SK-N-SH (cell line): ENCODE measurements at regions not wholly inside any gene's neighbourhood (a gene's known extent, or its start where the extent isn't known, plus 50 kb on each side); places are given as distances from the start of the nearest gene placed in this dataset.

Experiments used
- CTCF ChIA-PET: fragments of 300-600, 350-600 bp; formaldehyde crosslinking; extraction: SDS; loops from one replicate; lab custom pipeline; 2021; lab: Yijun Ruan, JAX
- POLR2A ChIA-PET: fragments of 350-600 bp; sonication (Branson Sonifier 250); formaldehyde crosslinking; extraction: SDS; loops from one replicate; lab custom pipeline; 2020; ENCODE audit warnings: antibody characterized with exemption, inconsistent platforms; lab: Yijun Ruan, JAX
- DNase-seq: peaks from one replicate; pipeline ENCODE4 v3.0.0; 2012
- H2AFZ ChIP-seq: fragments of 200-600 bp; sonication (generic); 2 replicates; pipeline ENCODE4 v1.8.1; 2016; ENCODE audit warnings: antibody characterized with exemption, mild to moderate bottlenecking, low read depth
- H3F3A ChIP-seq: fragments of 200-600 bp; sonication (generic); replicated peaks from 2 replicates; pipeline ENCODE3; 2016; ENCODE audit warnings: antibody characterized with exemption, mild to moderate bottlenecking; ENCODE audit not compliant: insufficient read depth
- H3K27ac ChIP-seq, 2 experiments: fragments of 200-500 bp in 1 of 2; fragments of 200-600 bp in 1 of 2; sonication (Bioruptor generic) in 1 of 2; sonication (generic), shearing (Covaris generic) in 1 of 2; 2 replicates each; pipeline versions ENCODE4 v1.5.1 to v1.6.1; 2014 to 2016; ENCODE audit warnings: low read depth in 2 of 2, inconsistent platforms in 1 of 2, low read length in 1 of 2, mild to moderate bottlenecking in 1 of 2, mixed read lengths in 1 of 2
- H3K27me3 ChIP-seq: fragments of 200-600 bp; sonication (generic), shearing (Covaris generic); 2 replicates; pipeline ENCODE4 v1.6.1; 2016; ENCODE audit warnings: mixed run types; ENCODE audit not compliant: insufficient read depth
- H3K36me3 ChIP-seq, 2 experiments: fragments of 200-500 bp in 1 of 2; fragments of 200-600 bp in 1 of 2; sonication (Bioruptor generic) in 1 of 2; sonication (generic) in 1 of 2; replicated peaks in 1 of 2; 2 replicates each; pipeline versions ENCODE3 to v1.5.1; 2014 to 2016; ENCODE audit warnings: low read length in 1 of 2, mild to moderate bottlenecking in 1 of 2; ENCODE audit not compliant: insufficient read depth in 2 of 2, control insufficient read depth in 1 of 2
- H3K4me1 ChIP-seq, 2 experiments: fragments of 200-500 bp in 1 of 2; fragments of 200-600 bp in 1 of 2; sonication (Bioruptor generic) in 1 of 2; sonication (generic), shearing (Covaris generic) in 1 of 2; 2 replicates each; pipeline versions ENCODE4 v1.5.1 to v1.6.1; 2014 to 2016; ENCODE audit warnings: low read depth in 1 of 2, low read length in 1 of 2, mixed run types in 1 of 2; ENCODE audit not compliant: insufficient read depth in 2 of 2, control insufficient read depth in 1 of 2
- H3K4me2 ChIP-seq: fragments of 200-600 bp; sonication (generic), shearing (Covaris generic); 2 replicates; pipeline ENCODE4 v1.6.1; 2017; ENCODE audit warnings: mixed run types
- H3K4me3 ChIP-seq, 2 experiments: fragments of 200-500 bp in 1 of 2; fragments of 200-600 bp in 1 of 2; sonication (Bioruptor generic) in 1 of 2; sonication (generic), shearing (Covaris generic) in 1 of 2; 2 replicates each; pipeline versions ENCODE4 v1.5.1 to v1.8.1; 2014 to 2016; ENCODE audit warnings: low read depth in 2 of 2, inconsistent platforms in 1 of 2, low read length in 1 of 2, mild to moderate bottlenecking in 1 of 2, mixed read lengths in 1 of 2, moderate library complexity in 1 of 2
- H3K79me2 ChIP-seq: fragments of 200-600 bp; sonication (generic); 2 replicates; pipeline ENCODE4 v1.8.1; 2017; ENCODE audit warnings: mild to moderate bottlenecking; ENCODE audit not compliant: insufficient read depth
- H3K9ac ChIP-seq: fragments of 200-600 bp; sonication (generic); 2 replicates; pipeline ENCODE4 v1.6.1; 2017; ENCODE audit warnings: mixed run types
- H3K9me2 ChIP-seq: fragments of 200-600 bp; sonication (generic); 2 replicates; pipeline ENCODE4 v1.6.1; 2017; ENCODE audit warnings: mixed run types
- H3K9me3 ChIP-seq: fragments of 200-600 bp; sonication (generic); 2 replicates; pipeline ENCODE4 v1.6.1; 2017; ENCODE audit warnings: mixed run types, mild to moderate bottlenecking, moderate library complexity
- H4K20me1 ChIP-seq: fragments of 200-600 bp; sonication (generic); 2 replicates; pipeline ENCODE4 v1.6.1; 2017; ENCODE audit warnings: mild to moderate bottlenecking, mixed run types; ENCODE audit not compliant: insufficient read depth
- EP300 ChIP-seq, 2 experiments: IDR thresholded peaks; 2 replicates each; pipeline versions ENCODE4 v1.4.0 to v1.6.1; 2012; ENCODE audit warnings: borderline replicate concordance in 1 of 2, low read depth in 1 of 2, low read length in 1 of 2
- FOSL2 ChIP-seq: IDR thresholded peaks from 2 replicates; pipeline ENCODE4 v1.4.0; 2012; ENCODE audit warnings: low read depth, mild to moderate bottlenecking, moderate library complexity, borderline replicate concordance
- FOXJ3 ChIP-seq: sonication (generic); formaldehyde crosslinking; IDR thresholded peaks from 2 replicates; pipeline ENCODE4 v1.5.1; 2020; ENCODE audit warnings: mild to moderate bottlenecking, missing genetic modification reagents
- FOXM1 ChIP-seq: IDR thresholded peaks from 2 replicates; pipeline ENCODE4 v1.4.0; 2012; ENCODE audit warnings: low read depth, mild to moderate bottlenecking
- GATA2 ChIP-seq: sonication (generic); formaldehyde crosslinking; IDR thresholded peaks from 2 replicates; pipeline ENCODE4 v1.5.0; 2020; ENCODE audit warnings: mild to moderate bottlenecking, missing genetic modification reagents
- JUND ChIP-seq: IDR thresholded peaks from 2 replicates; pipeline ENCODE4 v1.4.0; 2012
- MEF2A ChIP-seq: IDR thresholded peaks from 2 replicates; pipeline ENCODE4 v1.4.0; 2012; ENCODE audit warnings: low read depth, borderline replicate concordance
- NFIC ChIP-seq: IDR thresholded peaks from 2 replicates; pipeline ENCODE4 v1.4.0; 2012; ENCODE audit warnings: borderline replicate concordance
- NRF1 ChIP-seq: IDR thresholded peaks from 2 replicates; pipeline ENCODE4 v1.6.1; 2012; ENCODE audit warnings: low read depth, mild to moderate bottlenecking, low read length
- RFX5 ChIP-seq: IDR thresholded peaks from 2 replicates; pipeline ENCODE4 v1.6.1; 2012; ENCODE audit warnings: mild to moderate bottlenecking, improper control_type of control experiment, low read length
- RXRA ChIP-seq: IDR thresholded peaks from 2 replicates; pipeline ENCODE4 v1.4.0; 2012; ENCODE audit warnings: low read depth, mild to moderate bottlenecking, borderline replicate concordance
- SMC3 ChIP-seq: IDR thresholded peaks from 2 replicates; pipeline ENCODE4 v1.6.1; 2012; ENCODE audit warnings: low read depth, low read length, improper control_type of control experiment
- TAF1 ChIP-seq: IDR thresholded peaks from 2 replicates; pipeline ENCODE4 v1.6.1; 2012; ENCODE audit warnings: low read depth, mild to moderate bottlenecking, low read length, moderate library complexity, borderline replicate concordance
- TCF12 ChIP-seq: IDR thresholded peaks from 2 replicates; pipeline ENCODE4 v1.4.0; 2012
- YY1 ChIP-seq: IDR thresholded peaks from 2 replicates; pipeline ENCODE4 v1.4.0; 2012; ENCODE audit warnings: low read depth, mild to moderate bottlenecking
- WGBS: methylation state at CpG from one replicate; pipeline ENCODE4 v1.1.6; 2017; ENCODE audit warnings: low lambda C conversion rate; 5-methylcytosine and 5-hydroxymethylcytosine counted together
- TF ChIP-seq, protein P1 (sequence below): IDR thresholded peaks from 2 replicates; pipeline ENCODE4 v1.4.0; 2012; ENCODE audit warnings: low read depth, borderline replicate concordance
- TF ChIP-seq, protein P2 (sequence below): IDR thresholded peaks from 2 replicates; pipeline ENCODE4 v1.4.0; 2012; ENCODE audit warnings: low read depth, borderline replicate concordance
- TF ChIP-seq, protein P3 (sequence below): IDR thresholded peaks from 2 replicates; pipeline ENCODE4; 2012
- TF ChIP-seq, protein P4 (sequence below): fragments of 150-350 bp; IDR thresholded peaks from 2 replicates; pipeline ENCODE4 v1.6.1; 2017; ENCODE audit warnings: antibody characterized with exemption, low read length, low read depth, borderline replicate concordance
- TF ChIP-seq, protein P5 (sequence below): fragments of 150-350 bp; IDR thresholded peaks from 2 replicates; pipeline ENCODE4 v1.6.1; 2016; ENCODE audit warnings: mild to moderate bottlenecking, low read depth, low read length

DNA sequence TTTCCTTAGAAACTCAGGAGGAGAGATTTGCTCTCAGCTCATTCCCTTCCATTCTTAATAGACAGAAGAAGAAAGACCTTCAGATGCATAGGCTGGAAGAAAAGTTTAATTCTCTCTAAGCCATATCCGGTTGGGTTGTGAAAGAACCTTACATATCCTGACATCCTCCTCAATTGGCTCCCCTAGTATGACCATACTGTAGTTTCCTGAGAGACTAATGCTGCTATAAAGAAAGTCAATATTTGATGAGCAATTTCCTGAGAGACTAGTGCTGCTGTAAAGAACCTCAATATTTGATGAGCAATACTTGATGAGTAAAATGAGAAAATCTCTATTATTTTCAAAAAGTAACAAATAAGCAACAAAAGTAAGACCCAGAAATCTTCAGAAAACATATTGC is 888.5 kb upstream of the SORCS1 start:
- Histone ChIP-seq H3K4me1 (no peaks in the 10 kb centered on the region), H3K9ac (no peak overlapping the region), H3K36me3 (no peaks in the 10 kb centered on the region), H3K4me2 (no peak overlapping the region), H4K20me1 (no peaks in the 10 kb centered on the region), H3K27ac (no peak overlapping the region), H3K9me2 (no peaks in the 10 kb centered on the region), H3K9me3 (no peaks in the 10 kb centered on the region), H2AFZ (no peak overlapping the region), H3K27me3 (no peaks in the 10 kb centered on the region), H3K4me3 (no peak overlapping the region), H3K79me2 (no peaks in the 10 kb centered on the region), H3F3A (no peaks in the 10 kb centered on the region)
- CTCF ChIA-PET, result no interaction called here
- WGBS, result 59% methylated on average over 1 of the region's 1 CpG
- TF ChIP-seq SMC3, result no peak
- TF ChIP-seq RFX5, result no peak
- POLR2A ChIA-PET, result no interaction called here
- no peak for DNase-seq

DNA sequence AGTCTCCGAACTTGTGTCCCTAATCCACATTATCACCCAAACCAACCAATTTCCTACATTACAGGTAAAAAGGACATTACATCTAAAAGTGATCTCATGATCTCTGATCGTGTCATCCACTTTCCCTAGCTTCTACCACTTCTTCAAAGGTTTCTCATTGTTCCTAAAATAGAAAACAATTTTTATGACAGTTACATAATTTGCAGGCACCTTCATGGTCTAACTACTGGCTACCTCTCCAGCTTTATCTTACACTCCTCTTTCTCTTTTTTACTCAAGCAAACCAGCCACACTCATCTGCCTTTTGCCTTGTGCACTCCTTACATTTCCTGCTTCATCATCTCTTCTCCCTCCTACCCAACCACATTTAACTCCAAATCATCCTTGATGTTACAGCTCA is 886.7 kb upstream of the SORCS1 start:
- Histone ChIP-seq H3K4me1 (no peaks in the 10 kb centered on the region), H4K20me1 (no peaks in the 10 kb centered on the region), H3K27ac (no peak overlapping the region), H3K27me3 (no peaks in the 10 kb centered on the region), H3K4me3 (no peak overlapping the region), H3K36me3 (no peaks in the 10 kb centered on the region), H3K79me2 (no peaks in the 10 kb centered on the region), H3K9me3 (no peaks in the 10 kb centered on the region), H3F3A (no peaks in the 10 kb centered on the region), H3K9ac (no peak overlapping the region), H3K4me2 (no peak overlapping the region), H3K9me2 (no peaks in the 10 kb centered on the region), H2AFZ (no peak overlapping the region)
- POLR2A ChIA-PET, result no interaction called here
- no peak for TF ChIP-seq RXRA
- TF ChIP-seq YY1, result no peak
- TF ChIP-seq, protein P1, sequence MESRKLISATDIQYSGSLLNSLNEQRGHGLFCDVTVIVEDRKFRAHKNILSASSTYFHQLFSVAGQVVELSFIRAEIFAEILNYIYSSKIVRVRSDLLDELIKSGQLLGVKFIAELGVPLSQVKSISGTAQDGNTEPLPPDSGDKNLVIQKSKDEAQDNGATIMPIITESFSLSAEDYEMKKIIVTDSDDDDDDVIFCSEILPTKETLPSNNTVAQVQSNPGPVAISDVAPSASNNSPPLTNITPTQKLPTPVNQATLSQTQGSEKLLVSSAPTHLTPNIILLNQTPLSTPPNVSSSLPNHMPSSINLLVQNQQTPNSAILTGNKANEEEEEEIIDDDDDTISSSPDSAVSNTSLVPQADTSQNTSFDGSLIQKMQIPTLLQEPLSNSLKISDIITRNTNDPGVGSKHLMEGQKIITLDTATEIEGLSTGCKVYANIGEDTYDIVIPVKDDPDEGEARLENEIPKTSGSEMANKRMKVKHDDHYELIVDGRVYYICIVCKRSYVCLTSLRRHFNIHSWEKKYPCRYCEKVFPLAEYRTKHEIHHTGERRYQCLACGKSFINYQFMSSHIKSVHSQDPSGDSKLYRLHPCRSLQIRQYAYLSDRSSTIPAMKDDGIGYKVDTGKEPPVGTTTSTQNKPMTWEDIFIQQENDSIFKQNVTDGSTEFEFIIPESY, result no peak
- TF ChIP-seq TCF12, result no peak
- TF ChIP-seq, protein P2, sequence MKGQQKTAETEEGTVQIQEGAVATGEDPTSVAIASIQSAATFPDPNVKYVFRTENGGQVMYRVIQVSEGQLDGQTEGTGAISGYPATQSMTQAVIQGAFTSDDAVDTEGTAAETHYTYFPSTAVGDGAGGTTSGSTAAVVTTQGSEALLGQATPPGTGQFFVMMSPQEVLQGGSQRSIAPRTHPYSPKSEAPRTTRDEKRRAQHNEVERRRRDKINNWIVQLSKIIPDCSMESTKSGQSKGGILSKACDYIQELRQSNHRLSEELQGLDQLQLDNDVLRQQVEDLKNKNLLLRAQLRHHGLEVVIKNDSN, result no peak
- no peak for TF ChIP-seq FOXM1
- TF ChIP-seq TAF1, result no peak
- TF ChIP-seq FOXJ3, result no peak
- no peak for TF ChIP-seq GATA2 (CRISPR knock-in tag)
- TF ChIP-seq MEF2A, result no peak
- no peak for TF ChIP-seq NRF1
- no peak for TF ChIP-seq JUND
- TF ChIP-seq, protein P3, sequence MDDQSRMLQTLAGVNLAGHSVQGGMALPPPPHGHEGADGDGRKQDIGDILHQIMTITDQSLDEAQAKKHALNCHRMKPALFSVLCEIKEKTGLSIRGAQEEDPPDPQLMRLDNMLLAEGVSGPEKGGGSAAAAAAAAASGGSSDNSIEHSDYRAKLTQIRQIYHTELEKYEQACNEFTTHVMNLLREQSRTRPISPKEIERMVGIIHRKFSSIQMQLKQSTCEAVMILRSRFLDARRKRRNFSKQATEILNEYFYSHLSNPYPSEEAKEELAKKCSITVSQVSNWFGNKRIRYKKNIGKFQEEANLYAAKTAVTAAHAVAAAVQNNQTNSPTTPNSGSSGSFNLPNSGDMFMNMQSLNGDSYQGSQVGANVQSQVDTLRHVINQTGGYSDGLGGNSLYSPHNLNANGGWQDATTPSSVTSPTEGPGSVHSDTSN, result no peak
- TF ChIP-seq, protein P4, sequence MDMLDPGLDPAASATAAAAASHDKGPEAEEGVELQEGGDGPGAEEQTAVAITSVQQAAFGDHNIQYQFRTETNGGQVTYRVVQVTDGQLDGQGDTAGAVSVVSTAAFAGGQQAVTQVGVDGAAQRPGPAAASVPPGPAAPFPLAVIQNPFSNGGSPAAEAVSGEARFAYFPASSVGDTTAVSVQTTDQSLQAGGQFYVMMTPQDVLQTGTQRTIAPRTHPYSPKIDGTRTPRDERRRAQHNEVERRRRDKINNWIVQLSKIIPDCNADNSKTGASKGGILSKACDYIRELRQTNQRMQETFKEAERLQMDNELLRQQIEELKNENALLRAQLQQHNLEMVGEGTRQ, result no peak
- TF ChIP-seq NFIC, result no peak
- no peak for TF ChIP-seq EP300 (IDR thresholded peaks at IDR 0.05; ENCODE audit: borderline replicate concordance in 1 of 2, low read depth in 1 of 2, low read length in 1 of 2)
- TF ChIP-seq FOSL2, result no peak
- TF ChIP-seq, protein P5, sequence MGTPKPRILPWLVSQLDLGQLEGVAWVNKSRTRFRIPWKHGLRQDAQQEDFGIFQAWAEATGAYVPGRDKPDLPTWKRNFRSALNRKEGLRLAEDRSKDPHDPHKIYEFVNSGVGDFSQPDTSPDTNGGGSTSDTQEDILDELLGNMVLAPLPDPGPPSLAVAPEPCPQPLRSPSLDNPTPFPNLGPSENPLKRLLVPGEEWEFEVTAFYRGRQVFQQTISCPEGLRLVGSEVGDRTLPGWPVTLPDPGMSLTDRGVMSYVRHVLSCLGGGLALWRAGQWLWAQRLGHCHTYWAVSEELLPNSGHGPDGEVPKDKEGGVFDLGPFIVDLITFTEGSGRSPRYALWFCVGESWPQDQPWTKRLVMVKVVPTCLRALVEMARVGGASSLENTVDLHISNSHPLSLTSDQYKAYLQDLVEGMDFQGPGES, result no peak
- WGBS, result 36% methylated on average over 2 of the region's 2 CpGs
- CTCF ChIA-PET, result interaction anchor here (1.1 kb wide), 1 partner anchor 10 kb away, joined by 4 read pairs; no protein-coding TSS in a partner anchor
- DNase-seq, result no peak
